ENCODE measurements at regions not wholly inside any gene's neighbourhood (a gene's known extent, or its start where the extent isn't known, plus 50 kb on each side); places are given as distances from the start of the nearest gene placed in this dataset.

DNA sequence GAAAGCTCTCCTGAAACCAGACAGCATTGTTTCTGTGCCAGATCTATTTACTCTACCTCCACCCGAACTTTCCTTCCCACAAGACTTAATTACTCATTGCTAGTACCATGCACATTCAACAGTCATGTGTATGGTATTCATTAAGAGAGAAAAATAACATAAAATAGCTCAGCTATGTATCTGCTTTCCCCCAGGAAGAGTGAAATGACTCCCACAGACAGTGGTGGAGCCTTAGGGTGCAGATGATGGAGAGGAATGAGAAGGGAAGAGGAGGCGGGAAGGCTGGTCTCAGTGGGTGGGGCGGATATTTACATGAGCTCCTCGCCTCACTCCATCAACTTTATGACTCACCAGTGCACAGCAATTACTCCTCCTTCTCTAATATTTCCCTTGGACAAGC is 724.5 kb downstream of the EPHA4 start:
- Mint-ChIP-seq H3K27me3 (ENCODE audit: low read depth) (no peaks in the 10 kb centered on the region), H3K36me3 (ENCODE audit: low read depth) (no peaks in the 10 kb centered on the region), H3K4me1 (ENCODE audit: low read depth) (no peaks in the 10 kb centered on the region), H3K27ac (no peak overlapping the region), H3K4me3 (no peak overlapping the region), H3K9me3 (no peaks in the 10 kb centered on the region)

DNA sequence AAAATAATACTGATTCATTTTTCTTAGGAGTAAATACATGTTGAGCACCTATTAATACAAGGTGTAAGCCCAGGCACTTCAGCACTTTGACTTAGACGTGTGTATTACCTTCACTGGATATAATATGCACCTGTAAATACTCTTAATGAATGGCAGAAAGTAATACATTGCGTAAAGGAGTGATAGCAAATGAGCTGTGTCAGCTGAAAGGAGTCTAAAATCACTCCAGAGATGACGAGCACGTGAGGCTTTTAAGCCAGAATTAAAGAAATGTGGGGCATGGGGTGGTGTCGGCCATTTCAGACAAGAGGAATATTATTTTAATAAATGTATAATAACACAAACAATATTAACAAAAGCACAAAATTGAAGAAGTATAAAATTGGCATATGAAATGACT is 722.7 kb downstream of the EPHA4 start:
- H3K27ac Mint-ChIP-seq, result no peak overlapping the region
- no peaks in the 10 kb centered on the region for H3K9me3 Mint-ChIP-seq
- no peaks in the 10 kb centered on the region for H3K36me3 Mint-ChIP-seq (ENCODE audit: low read depth)
- no peak overlapping the region for H3K4me3 Mint-ChIP-seq
- no peaks in the 10 kb centered on the region for H3K4me1 Mint-ChIP-seq (ENCODE audit: low read depth)
- H3K27me3 Mint-ChIP-seq (ENCODE audit: low read depth), result no peaks in the 10 kb centered on the region

DNA sequence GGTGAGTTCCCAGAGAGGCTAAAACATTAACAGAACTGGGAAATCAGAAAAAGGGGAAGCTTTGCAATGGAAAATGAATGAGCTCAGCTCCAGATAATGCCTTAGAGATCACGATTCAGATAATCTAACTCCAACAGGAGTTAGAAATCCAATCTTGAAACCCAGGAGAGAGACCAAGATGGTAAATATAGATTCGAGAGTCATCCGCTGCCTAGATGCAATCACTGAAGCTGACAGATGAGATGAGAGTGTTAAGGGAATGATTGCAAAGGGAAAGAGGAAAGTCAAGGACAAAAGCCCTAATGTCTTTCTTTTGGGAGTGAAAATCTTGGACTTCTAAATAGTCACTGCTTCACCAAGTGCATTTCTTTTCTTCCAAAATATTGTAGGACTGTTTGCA is 722.0 kb downstream of the EPHA4 start:
- no peak overlapping the region for H3K4me3 Mint-ChIP-seq
- H3K4me1 Mint-ChIP-seq (ENCODE audit: low read depth), result no peaks in the 10 kb centered on the region
- H3K9me3 Mint-ChIP-seq, result no peaks in the 10 kb centered on the region
- H3K36me3 Mint-ChIP-seq (ENCODE audit: low read depth), result no peaks in the 10 kb centered on the region
- no peaks in the 10 kb centered on the region for H3K27me3 Mint-ChIP-seq (ENCODE audit: low read depth)
- no peak overlapping the region for H3K27ac Mint-ChIP-seq

DNA sequence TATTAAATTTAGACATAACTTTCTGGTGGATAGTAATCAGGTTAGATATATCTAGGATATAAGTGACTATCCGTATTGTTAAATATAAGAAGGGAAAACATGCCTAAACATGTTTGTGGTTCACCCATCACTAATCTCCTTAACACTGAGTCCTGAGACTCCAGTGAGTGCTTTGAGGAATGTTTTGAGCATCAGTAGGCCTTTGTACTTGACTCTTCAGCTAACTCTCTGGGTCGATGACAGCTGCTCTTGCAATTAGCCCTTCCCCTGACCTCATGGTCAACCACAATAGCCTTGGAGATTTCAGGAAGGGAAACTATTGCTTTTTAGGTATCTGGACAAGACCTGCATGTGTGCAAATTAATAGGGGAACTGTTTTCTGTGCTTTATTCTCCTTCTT is 716.8 kb downstream of the EPHA4 start:
- no peak overlapping the region for H3K27ac Mint-ChIP-seq
- no peak overlapping the region for H3K4me3 Mint-ChIP-seq
- no peaks in the 10 kb centered on the region for H3K36me3 Mint-ChIP-seq (ENCODE audit: low read depth)
- no peaks in the 10 kb centered on the region for H3K27me3 Mint-ChIP-seq (ENCODE audit: low read depth)
- H3K4me1 Mint-ChIP-seq (ENCODE audit: low read depth), result no peaks in the 10 kb centered on the region
- H3K9me3 Mint-ChIP-seq, result no peaks in the 10 kb centered on the region

DNA sequence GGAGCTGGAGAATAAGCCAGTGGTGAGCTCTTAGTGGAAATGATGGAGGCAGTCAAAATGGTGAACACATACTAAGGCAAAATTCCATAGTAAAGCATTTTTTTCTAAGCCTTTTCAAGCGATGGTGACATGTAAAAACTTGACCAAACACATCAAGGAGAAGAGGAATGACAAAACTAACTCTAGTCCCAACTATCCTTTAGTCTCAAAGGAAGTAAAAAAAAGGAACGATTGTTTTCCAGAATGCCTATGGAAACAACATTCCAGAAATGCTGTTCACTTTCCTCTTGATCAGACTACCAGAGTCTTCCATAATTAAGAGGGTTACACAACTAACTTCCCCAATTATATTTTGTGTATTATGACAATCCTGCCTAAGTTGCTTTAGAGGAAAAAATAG is 715.6 kb downstream of the EPHA4 start:
- Mint-ChIP-seq H3K9me3 (no peaks in the 10 kb centered on the region), H3K27me3 (ENCODE audit: low read depth) (no peaks in the 10 kb centered on the region), H3K36me3 (ENCODE audit: low read depth) (no peaks in the 10 kb centered on the region), H3K27ac (no peak overlapping the region), H3K4me1 (ENCODE audit: low read depth) (no peaks in the 10 kb centered on the region), H3K4me3 (no peak overlapping the region)

DNA sequence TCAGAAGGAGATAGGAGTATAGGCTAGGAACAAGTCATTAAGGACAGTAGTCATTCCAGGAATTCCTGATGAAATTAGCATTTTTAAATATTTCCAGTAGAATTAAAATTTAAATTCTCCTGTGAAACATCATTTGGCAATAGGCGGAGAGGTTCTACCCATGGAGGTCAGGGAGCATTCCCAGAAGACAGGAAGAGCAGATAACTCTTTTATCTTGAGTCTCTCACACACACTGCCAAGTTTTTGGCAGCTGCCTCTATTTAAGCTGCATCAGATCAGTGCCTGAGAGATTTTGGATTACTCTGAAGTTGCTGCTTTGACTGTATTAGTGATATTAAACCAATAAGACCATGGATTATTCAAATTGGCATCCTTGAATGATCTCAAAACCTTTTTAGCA is 714.7 kb downstream of the EPHA4 start:
- Mint-ChIP-seq H3K4me1 (ENCODE audit: low read depth) (no peaks in the 10 kb centered on the region), H3K4me3 (no peak overlapping the region), H3K27ac (no peak overlapping the region), H3K36me3 (ENCODE audit: low read depth) (no peaks in the 10 kb centered on the region), H3K27me3 (ENCODE audit: low read depth) (no peaks in the 10 kb centered on the region), H3K9me3 (no peaks in the 10 kb centered on the region)

DNA sequence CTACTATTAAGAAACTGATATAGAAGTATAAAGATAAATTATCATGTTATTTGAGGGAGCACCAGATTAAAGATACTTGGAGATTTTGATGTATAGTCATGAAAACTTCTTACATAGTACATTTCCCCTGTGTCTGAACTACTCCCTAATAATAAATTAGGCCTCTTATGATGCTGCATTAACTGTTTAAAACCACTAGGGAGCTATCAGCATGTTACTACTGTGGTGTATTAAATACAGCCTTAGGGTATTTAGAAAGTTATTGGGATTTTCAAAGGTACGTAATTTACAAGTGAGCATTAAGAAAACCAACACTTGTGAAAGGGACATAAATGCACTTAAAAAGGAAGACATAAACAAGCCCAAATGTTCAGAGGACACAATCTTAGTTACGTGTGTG is 714.0 kb downstream of the EPHA4 start:
- no peak overlapping the region for H3K4me3 Mint-ChIP-seq
- H3K27ac Mint-ChIP-seq, result no peak overlapping the region
- H3K9me3 Mint-ChIP-seq, result no peaks in the 10 kb centered on the region
- no peaks in the 10 kb centered on the region for H3K27me3 Mint-ChIP-seq (ENCODE audit: low read depth)
- no peaks in the 10 kb centered on the region for H3K36me3 Mint-ChIP-seq (ENCODE audit: low read depth)
- H3K4me1 Mint-ChIP-seq (ENCODE audit: low read depth), result no peaks in the 10 kb centered on the region

DNA sequence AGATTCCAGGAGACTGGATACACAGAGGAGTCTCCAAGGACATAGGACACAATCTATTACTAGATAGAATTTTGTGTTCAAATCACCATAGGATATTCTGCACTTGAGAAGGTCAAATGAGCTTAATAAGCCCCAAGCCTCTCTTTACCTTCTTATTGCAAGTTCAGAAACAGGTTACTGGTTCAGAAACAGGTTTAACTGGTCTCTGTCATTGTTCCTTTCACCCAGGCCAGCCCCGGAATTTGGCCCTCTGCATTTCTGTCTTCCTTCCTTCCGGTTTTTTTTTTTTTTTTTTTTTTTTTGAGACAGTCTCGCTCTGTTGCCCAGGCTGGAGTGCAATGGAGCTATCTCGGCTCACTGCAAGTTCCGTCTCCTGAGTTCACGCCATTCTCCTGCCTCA is 700.2 kb downstream of the EPHA4 start:
- no peaks in the 10 kb centered on the region for H3K36me3 Mint-ChIP-seq (ENCODE audit: low read depth)
- H3K27me3 Mint-ChIP-seq (ENCODE audit: low read depth), result no peaks in the 10 kb centered on the region
- H3K4me1 Mint-ChIP-seq (ENCODE audit: low read depth), result no peaks in the 10 kb centered on the region
- H3K9me3 Mint-ChIP-seq, result no peaks in the 10 kb centered on the region
- H3K4me3 Mint-ChIP-seq, result no peak overlapping the region
- H3K27ac Mint-ChIP-seq, result no peak overlapping the region

DNA sequence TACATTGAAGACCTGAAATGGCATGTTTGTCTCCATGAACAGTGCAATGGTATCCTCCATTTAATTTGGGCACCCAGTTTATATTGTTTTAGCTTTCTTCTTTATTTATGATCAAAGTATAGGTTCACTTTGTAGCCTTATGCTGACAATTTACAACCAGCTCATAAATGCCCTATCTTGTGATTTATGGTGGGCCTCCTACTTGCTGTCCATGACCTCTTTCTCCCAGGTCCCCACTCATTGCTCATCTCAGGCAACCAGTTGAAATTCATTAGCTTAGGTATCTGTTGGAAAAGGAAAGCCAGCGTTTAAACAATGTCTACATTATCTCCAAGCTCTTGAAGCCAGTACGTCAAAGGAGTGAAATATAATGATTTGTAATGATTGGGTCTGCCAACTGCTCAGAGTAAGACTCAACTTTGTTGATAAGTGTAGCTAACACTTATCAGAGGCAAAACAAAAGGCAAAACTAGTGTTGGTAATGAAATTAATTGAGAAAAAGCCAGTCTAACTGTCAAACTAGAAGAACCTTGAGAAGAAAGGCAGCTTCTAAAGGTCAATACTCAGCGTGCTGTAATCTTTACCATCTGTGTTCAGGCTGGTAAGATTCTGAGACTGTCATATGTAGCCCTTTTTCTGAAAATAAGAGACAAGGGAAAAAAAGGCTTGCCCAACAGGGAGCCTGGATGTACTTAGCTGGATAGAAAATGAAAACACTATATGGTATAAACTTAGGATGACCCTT is 695.9 kb downstream of the EPHA4 start:
- Mint-ChIP-seq H3K36me3 (ENCODE audit: low read depth) (no peaks in the 10 kb centered on the region), H3K27me3 (ENCODE audit: low read depth) (no peaks in the 10 kb centered on the region)

DNA sequence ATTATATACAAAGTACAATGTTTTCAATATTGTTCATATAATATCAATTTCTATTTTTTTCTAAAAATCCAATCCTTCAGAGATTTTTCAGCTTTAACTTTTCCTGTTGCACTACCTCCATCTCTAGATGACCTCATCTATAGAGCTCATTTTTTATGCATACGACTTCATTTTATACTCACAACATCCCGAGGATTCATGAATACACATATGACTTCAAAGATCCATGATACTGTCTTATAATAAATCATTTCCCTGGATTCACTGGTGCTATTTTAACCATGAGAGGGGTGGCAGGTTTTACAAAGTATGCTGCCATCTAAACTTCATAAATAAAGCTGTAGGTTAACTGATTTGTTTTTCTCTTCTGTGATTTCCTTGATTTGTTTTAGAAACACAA is 694.6 kb downstream of the EPHA4 start:
- Mint-ChIP-seq H3K4me1 (ENCODE audit: low read depth) (no peaks in the 10 kb centered on the region), H3K9me3 (no peaks in the 10 kb centered on the region), H3K27me3 (ENCODE audit: low read depth) (no peaks in the 10 kb centered on the region), H3K36me3 (ENCODE audit: low read depth) (no peaks in the 10 kb centered on the region), H3K4me3 (no peak overlapping the region), H3K27ac (no peak overlapping the region)

More for the DNA sequence above, 695.9 kb downstream of the EPHA4 start:
- Mint-ChIP-seq H3K9me3 (no peaks in the 10 kb centered on the region), H3K4me1 (ENCODE audit: low read depth) (no peaks in the 10 kb centered on the region), H3K4me3 (no peak overlapping the region), H3K27ac (no peak overlapping the region)

DNA sequence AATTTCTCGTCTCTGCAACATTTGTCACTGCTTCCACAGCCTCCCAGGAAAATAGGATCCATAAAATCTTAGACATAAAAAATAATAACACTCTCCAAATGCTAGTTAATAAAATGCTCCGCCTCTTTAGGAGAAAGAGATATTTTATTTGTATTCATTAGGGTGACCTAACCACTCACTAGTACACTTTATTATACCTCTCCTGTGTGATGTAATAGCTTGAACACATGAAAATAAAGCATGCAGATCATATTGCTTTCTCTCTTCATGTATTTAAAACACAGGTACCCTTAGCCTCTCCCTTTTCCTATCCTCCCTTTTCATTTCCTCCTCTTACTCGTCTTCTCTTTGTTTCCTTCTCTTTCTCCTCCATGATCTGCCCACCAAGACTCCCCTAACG is 694.2 kb downstream of the EPHA4 start:
- Mint-ChIP-seq H3K36me3 (ENCODE audit: low read depth) (no peaks in the 10 kb centered on the region), H3K4me3 (no peak overlapping the region), H3K27ac (no peak overlapping the region), H3K27me3 (ENCODE audit: low read depth) (no peaks in the 10 kb centered on the region), H3K4me1 (ENCODE audit: low read depth) (no peaks in the 10 kb centered on the region), H3K9me3 (no peaks in the 10 kb centered on the region)

DNA sequence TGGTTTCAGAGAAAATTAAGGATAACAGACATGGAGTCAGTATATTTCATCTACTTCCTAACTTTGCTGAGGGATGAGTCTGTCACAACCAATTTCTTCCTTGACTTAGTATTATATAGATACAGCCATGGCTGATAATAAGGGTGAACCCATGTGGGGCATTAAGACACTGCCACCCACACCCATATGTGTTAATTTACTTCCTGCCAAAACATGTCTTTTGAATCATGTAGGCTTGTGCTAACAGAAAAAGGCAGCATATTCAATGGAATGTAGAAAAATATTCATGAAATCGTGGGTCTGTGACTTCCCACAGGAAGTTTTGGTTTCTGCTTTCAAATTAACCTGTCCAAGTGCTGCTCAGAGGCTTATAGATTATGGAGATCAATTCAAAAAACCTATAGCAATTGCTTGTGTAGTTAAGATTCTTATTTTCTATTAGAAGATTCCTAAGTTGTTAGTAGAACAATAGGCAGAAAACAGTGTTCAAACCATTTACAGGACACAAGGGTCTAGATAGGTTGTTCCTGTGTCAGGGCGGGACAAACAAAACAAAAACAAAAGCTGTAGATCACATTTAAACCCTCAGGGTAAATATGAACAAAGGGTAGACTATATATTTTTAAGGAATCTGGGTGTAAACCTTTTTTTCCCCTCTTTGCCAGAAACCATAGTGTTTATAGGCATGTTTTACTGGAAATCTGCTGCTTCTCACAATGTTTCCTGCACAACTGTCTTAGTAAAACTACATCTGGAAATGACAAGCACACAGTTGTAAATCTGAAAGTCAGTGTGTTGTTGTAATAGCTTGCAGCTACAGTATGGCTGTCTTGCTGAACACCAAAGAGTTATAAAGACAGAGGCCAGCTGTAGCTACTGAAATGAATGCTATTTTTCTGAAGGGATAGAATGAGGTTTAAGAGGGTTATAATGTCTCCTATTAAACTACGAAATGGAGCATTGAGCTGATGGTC is 691.2 kb downstream of the EPHA4 start:
- Mint-ChIP-seq H3K9me3 (no peaks in the 10 kb centered on the region), H3K4me3 (no peak overlapping the region), H3K27me3 (ENCODE audit: low read depth) (no peaks in the 10 kb centered on the region), H3K36me3 (ENCODE audit: low read depth) (no peaks in the 10 kb centered on the region), H3K4me1 (ENCODE audit: low read depth) (no peaks in the 10 kb centered on the region), H3K27ac (no peak overlapping the region)

DNA sequence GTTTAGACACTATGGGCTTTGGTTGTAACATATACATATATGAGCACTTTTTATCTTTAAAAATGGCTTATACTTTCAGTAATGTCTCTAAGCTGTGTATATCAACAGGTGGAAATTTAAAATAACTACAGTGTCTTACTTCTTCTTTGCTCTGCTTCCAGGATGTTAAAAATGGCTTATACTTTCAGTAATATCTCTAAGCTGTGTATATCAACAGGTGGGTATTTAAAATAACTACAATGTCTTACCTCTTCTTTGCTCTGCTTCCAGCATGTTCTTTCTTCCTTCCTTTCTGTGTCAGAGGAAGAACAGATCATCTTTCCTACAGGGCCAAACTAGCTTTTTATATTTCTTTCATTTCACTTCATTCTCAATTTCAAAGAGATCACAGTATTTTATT is 689.6 kb downstream of the EPHA4 start:
- Mint-ChIP-seq H3K4me1 (ENCODE audit: low read depth) (no peaks in the 10 kb centered on the region), H3K27ac (no peak overlapping the region), H3K4me3 (no peak overlapping the region), H3K36me3 (ENCODE audit: low read depth) (no peaks in the 10 kb centered on the region), H3K9me3 (no peaks in the 10 kb centered on the region), H3K27me3 (ENCODE audit: low read depth) (no peaks in the 10 kb centered on the region)

DNA sequence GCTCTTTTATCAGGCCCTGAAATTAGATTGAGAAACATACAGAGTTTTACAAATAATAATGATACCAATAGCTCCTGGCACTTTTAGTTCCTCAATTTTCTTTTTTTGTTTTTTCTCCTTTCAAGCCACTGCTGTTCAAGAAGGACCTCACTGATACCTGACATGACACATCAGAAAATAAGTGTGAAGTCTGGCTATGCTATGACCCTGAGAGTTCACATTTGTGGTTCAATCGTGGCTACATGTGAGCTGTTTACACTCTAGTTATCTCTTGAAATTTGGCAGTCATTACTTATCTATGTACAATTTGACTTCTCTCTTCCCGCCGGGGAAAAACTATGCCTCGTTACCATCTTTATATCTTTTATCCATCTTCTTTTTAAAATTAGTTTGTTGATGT is 686.5 kb downstream of the EPHA4 start:
- Mint-ChIP-seq H3K27me3 (ENCODE audit: low read depth) (no peaks in the 10 kb centered on the region), H3K9me3 (no peaks in the 10 kb centered on the region), H3K4me3 (no peak overlapping the region), H3K27ac (no peak overlapping the region), H3K4me1 (ENCODE audit: low read depth) (no peaks in the 10 kb centered on the region), H3K36me3 (ENCODE audit: low read depth) (no peaks in the 10 kb centered on the region)

DNA sequence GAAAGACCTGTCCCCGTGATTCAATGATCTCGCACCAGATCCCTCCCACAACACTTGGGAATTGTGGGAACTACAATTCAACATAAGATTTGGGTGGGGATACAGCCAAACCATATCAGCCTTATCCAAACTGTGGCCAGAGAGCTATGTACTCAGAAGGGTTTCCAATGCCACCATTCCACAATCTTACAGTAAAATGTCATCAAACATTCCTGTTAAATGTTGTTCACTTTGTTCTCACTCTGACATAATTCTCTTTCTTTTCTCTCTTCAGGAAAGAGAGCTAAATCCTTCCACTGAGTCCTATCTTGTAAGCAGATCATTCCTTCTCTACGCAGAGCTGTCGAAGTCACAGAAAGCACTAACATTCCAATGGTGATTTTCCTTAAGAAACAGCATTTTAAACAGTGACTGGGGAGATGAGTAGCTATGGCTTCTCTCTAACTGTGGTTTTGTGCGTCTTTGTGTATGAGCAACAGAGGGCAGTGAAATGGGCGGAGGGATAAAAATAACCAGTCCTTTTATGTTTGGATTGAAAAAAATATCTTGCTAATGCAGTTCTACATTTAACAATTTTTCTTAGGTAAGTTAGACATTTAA is 684.7 kb downstream of the EPHA4 start:
- Mint-ChIP-seq H3K4me3 (no peak overlapping the region), H3K36me3 (ENCODE audit: low read depth) (no peaks in the 10 kb centered on the region), H3K4me1 (ENCODE audit: low read depth) (no peaks in the 10 kb centered on the region), H3K27me3 (ENCODE audit: low read depth) (no peaks in the 10 kb centered on the region), H3K27ac (no peak overlapping the region), H3K9me3 (no peaks in the 10 kb centered on the region)

Data from T-helper 1 cell treated with Interleukin-12 subunit alpha and Interleukin-12 subunit beta and Interleukin-4 antibody, amounts not matched to agents 30 μg/mL and 1 μg/mL, for 36 hours (primary cell).